ENCODE measurements at regions not wholly inside any gene's neighbourhood (a gene's known extent, or its start where the extent isn't known, plus 50 kb on each side); places are given as distances from the start of the nearest gene placed in this dataset.

DNA sequence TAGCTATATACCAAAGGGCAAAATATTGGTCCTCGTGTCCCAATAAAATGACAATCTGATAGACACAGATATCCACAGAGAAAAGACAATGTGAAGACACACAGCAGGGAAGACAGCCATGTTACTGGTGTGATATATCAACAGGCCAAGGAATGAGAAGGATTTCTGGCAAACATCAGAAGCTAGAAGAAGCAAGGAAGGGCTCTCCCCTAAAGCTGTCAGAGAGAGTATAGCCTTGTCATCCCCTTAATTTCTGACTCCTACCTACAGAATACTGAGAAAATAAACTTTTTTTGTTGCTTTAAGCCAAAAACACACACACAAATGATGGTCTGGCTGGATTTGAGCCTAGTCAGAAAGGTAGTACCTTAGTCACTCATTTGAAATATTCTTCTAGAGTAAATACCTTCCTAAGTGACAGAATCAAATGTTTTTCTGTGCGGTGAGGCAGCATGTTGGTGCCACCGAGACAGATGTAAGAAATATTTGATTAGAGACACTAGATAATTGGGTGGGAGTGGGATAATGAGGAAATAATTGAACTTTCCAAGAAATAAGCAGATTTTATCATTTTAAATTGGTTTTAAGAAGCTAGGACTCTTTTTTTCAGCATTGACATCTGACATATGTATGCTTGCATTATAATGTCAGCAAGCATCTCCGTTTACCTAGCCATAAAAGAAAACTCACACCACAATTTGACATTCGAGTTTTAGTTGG, 123.4 kb upstream of the TFAP2D start:
- no peak for DNase-seq (ENCODE audit: low spot score)
- Mint-ChIP-seq H3K36me3 (no peaks in the 10 kb centered on the region), H3K27me3 (ENCODE audit: low read depth) (no peaks in the 10 kb centered on the region; the same call in 1 of the 2 replicates), H3K9me3 (no peaks in the 10 kb centered on the region), H3K4me3 (no peak overlapping the region), H3K27ac (no peak overlapping the region), H3K4me1 (peaks cover 7% of the 10 kb centered on the region; the same call in 1 of the 2 replicates)
- TF ChIP-seq, protein P1, sequence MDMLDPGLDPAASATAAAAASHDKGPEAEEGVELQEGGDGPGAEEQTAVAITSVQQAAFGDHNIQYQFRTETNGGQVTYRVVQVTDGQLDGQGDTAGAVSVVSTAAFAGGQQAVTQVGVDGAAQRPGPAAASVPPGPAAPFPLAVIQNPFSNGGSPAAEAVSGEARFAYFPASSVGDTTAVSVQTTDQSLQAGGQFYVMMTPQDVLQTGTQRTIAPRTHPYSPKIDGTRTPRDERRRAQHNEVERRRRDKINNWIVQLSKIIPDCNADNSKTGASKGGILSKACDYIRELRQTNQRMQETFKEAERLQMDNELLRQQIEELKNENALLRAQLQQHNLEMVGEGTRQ (CRISPR knock-in tag; IDR thresholded peaks at IDR 0.05), result no peak
- TF ChIP-seq CBFB (CRISPR knock-in tag; IDR thresholded peaks at IDR 0.05; ENCODE audit: low read depth), result no peak
- TF ChIP-seq, protein P2, sequence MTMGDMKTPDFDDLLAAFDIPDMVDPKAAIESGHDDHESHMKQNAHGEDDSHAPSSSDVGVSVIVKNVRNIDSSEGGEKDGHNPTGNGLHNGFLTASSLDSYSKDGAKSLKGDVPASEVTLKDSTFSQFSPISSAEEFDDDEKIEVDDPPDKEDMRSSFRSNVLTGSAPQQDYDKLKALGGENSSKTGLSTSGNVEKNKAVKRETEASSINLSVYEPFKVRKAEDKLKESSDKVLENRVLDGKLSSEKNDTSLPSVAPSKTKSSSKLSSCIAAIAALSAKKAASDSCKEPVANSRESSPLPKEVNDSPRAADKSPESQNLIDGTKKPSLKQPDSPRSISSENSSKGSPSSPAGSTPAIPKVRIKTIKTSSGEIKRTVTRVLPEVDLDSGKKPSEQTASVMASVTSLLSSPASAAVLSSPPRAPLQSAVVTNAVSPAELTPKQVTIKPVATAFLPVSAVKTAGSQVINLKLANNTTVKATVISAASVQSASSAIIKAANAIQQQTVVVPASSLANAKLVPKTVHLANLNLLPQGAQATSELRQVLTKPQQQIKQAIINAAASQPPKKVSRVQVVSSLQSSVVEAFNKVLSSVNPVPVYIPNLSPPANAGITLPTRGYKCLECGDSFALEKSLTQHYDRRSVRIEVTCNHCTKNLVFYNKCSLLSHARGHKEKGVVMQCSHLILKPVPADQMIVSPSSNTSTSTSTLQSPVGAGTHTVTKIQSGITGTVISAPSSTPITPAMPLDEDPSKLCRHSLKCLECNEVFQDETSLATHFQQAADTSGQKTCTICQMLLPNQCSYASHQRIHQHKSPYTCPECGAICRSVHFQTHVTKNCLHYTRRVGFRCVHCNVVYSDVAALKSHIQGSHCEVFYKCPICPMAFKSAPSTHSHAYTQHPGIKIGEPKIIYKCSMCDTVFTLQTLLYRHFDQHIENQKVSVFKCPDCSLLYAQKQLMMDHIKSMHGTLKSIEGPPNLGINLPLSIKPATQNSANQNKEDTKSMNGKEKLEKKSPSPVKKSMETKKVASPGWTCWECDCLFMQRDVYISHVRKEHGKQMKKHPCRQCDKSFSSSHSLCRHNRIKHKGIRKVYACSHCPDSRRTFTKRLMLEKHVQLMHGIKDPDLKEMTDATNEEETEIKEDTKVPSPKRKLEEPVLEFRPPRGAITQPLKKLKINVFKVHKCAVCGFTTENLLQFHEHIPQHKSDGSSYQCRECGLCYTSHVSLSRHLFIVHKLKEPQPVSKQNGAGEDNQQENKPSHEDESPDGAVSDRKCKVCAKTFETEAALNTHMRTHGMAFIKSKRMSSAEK (CRISPR knock-in tag; IDR thresholded peaks at IDR 0.05; ENCODE audit: borderline replicate concordance), result no peak
- TF ChIP-seq, protein P3, sequence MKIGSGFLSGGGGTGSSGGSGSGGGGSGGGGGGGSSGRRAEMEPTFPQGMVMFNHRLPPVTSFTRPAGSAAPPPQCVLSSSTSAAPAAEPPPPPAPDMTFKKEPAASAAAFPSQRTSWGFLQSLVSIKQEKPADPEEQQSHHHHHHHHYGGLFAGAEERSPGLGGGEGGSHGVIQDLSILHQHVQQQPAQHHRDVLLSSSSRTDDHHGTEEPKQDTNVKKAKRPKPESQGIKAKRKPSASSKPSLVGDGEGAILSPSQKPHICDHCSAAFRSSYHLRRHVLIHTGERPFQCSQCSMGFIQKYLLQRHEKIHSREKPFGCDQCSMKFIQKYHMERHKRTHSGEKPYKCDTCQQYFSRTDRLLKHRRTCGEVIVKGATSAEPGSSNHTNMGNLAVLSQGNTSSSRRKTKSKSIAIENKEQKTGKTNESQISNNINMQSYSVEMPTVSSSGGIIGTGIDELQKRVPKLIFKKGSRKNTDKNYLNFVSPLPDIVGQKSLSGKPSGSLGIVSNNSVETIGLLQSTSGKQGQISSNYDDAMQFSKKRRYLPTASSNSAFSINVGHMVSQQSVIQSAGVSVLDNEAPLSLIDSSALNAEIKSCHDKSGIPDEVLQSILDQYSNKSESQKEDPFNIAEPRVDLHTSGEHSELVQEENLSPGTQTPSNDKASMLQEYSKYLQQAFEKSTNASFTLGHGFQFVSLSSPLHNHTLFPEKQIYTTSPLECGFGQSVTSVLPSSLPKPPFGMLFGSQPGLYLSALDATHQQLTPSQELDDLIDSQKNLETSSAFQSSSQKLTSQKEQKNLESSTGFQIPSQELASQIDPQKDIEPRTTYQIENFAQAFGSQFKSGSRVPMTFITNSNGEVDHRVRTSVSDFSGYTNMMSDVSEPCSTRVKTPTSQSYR (CRISPR knock-in tag; IDR thresholded peaks at IDR 0.05), result no peak
- TF ChIP-seq NR3C1 (CRISPR knock-in tag; conservative IDR thresholded peaks at IDR 0.05; ENCODE audit: low read depth), result no peak
- TF ChIP-seq CREM (CRISPR knock-in tag; IDR thresholded peaks at IDR 0.05), result no peak
- ATAC-seq, result no peak
- CTCF ChIA-PET, result no interaction called here
- POLR2A ChIA-PET, result no interaction called here

DNA sequence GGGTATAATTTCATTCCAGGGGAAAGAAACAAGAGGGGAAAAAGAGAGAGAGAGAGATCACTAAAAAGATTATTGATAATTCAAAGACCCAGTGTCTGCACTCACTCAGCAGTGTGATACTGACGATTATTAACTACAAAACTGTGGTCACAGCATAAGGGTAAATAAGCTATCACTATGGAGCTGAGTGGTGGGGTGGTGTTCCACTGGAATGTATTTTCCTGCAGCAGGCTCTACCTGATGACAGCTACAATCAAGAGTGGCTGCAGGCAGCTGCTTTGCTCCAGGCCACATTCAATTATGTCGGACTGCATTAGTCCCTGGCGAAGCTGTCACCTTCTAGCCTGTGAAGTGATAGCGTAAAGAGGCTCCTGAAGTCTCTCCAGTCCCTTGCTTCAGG, 122.2 kb upstream of the TFAP2D start:
- Mint-ChIP-seq H3K4me3 (no peak overlapping the region), H3K27ac (no peak overlapping the region), H3K4me1 (peaks cover 7% of the 10 kb centered on the region; the same call in 1 of the 2 replicates), H3K36me3 (no peaks in the 10 kb centered on the region), H3K9me3 (no peaks in the 10 kb centered on the region), H3K27me3 (ENCODE audit: low read depth) (no peaks in the 10 kb centered on the region)
- ATAC-seq, result peak; percentile 73
- ChIA-PET POLR2A (no interaction called here), CTCF (interaction anchor here (0.9 to 1.2 kb wide), 3 partner anchors 10 to 446 kb away, joined by 3 to 7 read pairs (median 5); no protein-coding TSS in a partner anchor)
- peak; percentile 9 for DNase-seq (ENCODE audit: low spot score)
- no peak for TF ChIP-seq KAT7 (CRISPR knock-in tag; IDR thresholded peaks at IDR 0.05; ENCODE audit: borderline replicate concordance)
- no peak for TF ChIP-seq ZNF263 (CRISPR knock-in tag; IDR thresholded peaks at IDR 0.05; ENCODE audit: low read depth)
- TF ChIP-seq, protein P4, sequence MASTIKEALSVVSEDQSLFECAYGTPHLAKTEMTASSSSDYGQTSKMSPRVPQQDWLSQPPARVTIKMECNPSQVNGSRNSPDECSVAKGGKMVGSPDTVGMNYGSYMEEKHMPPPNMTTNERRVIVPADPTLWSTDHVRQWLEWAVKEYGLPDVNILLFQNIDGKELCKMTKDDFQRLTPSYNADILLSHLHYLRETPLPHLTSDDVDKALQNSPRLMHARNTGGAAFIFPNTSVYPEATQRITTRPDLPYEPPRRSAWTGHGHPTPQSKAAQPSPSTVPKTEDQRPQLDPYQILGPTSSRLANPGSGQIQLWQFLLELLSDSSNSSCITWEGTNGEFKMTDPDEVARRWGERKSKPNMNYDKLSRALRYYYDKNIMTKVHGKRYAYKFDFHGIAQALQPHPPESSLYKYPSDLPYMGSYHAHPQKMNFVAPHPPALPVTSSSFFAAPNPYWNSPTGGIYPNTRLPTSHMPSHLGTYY (CRISPR knock-in tag; IDR thresholded peaks at IDR 0.05), result no peak
- no peak for TF ChIP-seq IRF2 (CRISPR knock-in tag; IDR thresholded peaks at IDR 0.05; ENCODE audit: borderline replicate concordance, low read depth)
- TF ChIP-seq CBFB (CRISPR knock-in tag; IDR thresholded peaks at IDR 0.05; ENCODE audit: low read depth), result no peak
- TF ChIP-seq NR1H2 (CRISPR knock-in tag; IDR thresholded peaks at IDR 0.05), result no peak
- TF ChIP-seq EMX1 (CRISPR knock-in tag; IDR thresholded peaks at IDR 0.05), result no peak
- no peak for TF ChIP-seq RELA (CRISPR knock-in tag; IDR thresholded peaks at IDR 0.05; ENCODE audit: borderline replicate concordance)

All from WTC11 (cell line).